ENCODE measurements at regions not wholly inside any gene's neighbourhood (a gene's known extent, or its start where the extent isn't known, plus 50 kb on each side); places are given as distances from the start of the nearest gene placed in this dataset.

DNA sequence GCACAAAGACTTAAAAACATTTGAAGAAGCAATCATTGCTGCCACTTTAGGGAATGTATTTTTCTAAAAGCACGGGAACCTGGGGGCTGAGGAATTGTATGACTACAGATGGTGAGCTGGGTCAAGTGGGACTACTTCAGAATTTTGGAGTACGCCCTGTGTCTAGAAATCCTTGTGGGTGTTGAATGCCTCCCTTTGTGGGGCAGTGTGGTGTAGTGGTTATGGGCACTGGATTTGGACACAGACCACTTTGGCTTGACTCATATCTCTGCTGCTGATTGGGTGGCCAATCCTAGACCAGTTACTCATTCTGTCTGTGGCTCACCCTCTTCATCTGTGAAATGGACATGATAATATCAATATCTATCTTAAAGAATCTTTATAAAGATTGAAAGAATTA, 155.0 kb upstream of the RPS6KA3 start:
- H2AFZ ChIP-seq = no peak overlapping the region
- no peak for DNase-seq
- no TSS peak for BruUV-seq (replicated peaks)
- no peak overlapping the region for H3K4me3 ChIP-seq
- intact Hi-C loops (cut with micrococcal nuclease; ENCODE audit: unreplicated experiment) = no loop called here
- no peaks in the 10 kb centered on the region for H3F3A ChIP-seq (ENCODE audit: insufficient read depth, low read depth)
- ChIA-PET CTCF (no interaction called here), POLR2A (ENCODE audit: unreplicated experiment) (no interaction called here)
- no peaks in the 10 kb centered on the region for H3K79me2 ChIP-seq (ENCODE audit: low read depth)
- no peaks in the 10 kb centered on the region for H3K9me2 ChIP-seq (ENCODE audit: insufficient read depth)
- no peaks in the 10 kb centered on the region for H3K27me3 ChIP-seq (ENCODE audit: insufficient read depth, low read depth)
- H3K4me2 ChIP-seq = no peak overlapping the region
- TF ChIP-seq, protein P1, sequence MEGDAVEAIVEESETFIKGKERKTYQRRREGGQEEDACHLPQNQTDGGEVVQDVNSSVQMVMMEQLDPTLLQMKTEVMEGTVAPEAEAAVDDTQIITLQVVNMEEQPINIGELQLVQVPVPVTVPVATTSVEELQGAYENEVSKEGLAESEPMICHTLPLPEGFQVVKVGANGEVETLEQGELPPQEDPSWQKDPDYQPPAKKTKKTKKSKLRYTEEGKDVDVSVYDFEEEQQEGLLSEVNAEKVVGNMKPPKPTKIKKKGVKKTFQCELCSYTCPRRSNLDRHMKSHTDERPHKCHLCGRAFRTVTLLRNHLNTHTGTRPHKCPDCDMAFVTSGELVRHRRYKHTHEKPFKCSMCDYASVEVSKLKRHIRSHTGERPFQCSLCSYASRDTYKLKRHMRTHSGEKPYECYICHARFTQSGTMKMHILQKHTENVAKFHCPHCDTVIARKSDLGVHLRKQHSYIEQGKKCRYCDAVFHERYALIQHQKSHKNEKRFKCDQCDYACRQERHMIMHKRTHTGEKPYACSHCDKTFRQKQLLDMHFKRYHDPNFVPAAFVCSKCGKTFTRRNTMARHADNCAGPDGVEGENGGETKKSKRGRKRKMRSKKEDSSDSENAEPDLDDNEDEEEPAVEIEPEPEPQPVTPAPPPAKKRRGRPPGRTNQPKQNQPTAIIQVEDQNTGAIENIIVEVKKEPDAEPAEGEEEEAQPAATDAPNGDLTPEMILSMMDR (conservative IDR thresholded peaks at IDR 0.05) = no peak
- no peak for TF ChIP-seq EZH2 (IDR thresholded peaks at IDR 0.05; ENCODE audit: low read depth)
- no peaks in the 10 kb centered on the region for H4K20me1 ChIP-seq (ENCODE audit: insufficient read depth)
- H3K4me1 ChIP-seq (replicated peaks; ENCODE audit: insufficient read depth) = no peaks in the 10 kb centered on the region
- no peaks in the 10 kb centered on the region for H3K36me3 ChIP-seq (ENCODE audit: low read depth)
- no peaks in the 10 kb centered on the region for H3K9me3 ChIP-seq (ENCODE audit: insufficient read depth, low read depth)
- no peak overlapping the region for H3K27ac ChIP-seq

DNA sequence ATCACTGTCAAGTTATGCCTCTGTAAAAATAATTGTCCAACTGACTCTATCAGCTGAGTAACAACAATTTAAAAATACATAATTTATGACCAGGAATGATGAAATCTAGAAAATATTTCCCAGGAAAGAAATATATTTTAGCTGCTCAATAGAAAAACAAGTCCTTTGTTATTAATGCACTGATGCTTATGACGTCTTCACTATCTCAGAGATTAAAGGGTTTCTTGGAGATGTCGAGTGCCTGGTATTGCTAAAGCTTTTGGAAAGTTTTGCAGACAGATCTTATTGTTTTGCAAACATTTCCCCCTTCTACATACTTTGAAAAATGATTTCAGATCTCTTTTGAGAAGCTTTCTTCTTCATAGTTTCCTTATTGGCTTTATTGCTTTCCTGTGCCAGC, 154.6 kb upstream of the RPS6KA3 start:
- no peaks in the 10 kb centered on the region for H3K79me2 ChIP-seq (ENCODE audit: low read depth)
- TF ChIP-seq, protein P1 (conservative IDR thresholded peaks at IDR 0.05) = no peak
- no peak for TF ChIP-seq EZH2 (IDR thresholded peaks at IDR 0.05; ENCODE audit: low read depth)
- ChIA-PET POLR2A (ENCODE audit: unreplicated experiment) (no interaction called here), CTCF (no interaction called here)
- no peak overlapping the region for H3K27ac ChIP-seq
- H3K4me2 ChIP-seq = no peak overlapping the region
- no peaks in the 10 kb centered on the region for H4K20me1 ChIP-seq (ENCODE audit: insufficient read depth)
- H3K9me2 ChIP-seq (ENCODE audit: insufficient read depth) = no peaks in the 10 kb centered on the region
- no peaks in the 10 kb centered on the region for H3K36me3 ChIP-seq (ENCODE audit: low read depth)
- no peaks in the 10 kb centered on the region for H3K9me3 ChIP-seq (ENCODE audit: insufficient read depth, low read depth)
- H3F3A ChIP-seq (ENCODE audit: insufficient read depth, low read depth) = no peaks in the 10 kb centered on the region
- intact Hi-C loops (cut with micrococcal nuclease; ENCODE audit: unreplicated experiment) = no loop called here
- no peaks in the 10 kb centered on the region for H3K4me1 ChIP-seq (replicated peaks; ENCODE audit: insufficient read depth)
- no TSS peak for BruUV-seq (replicated peaks)
- H2AFZ ChIP-seq = no peak overlapping the region
- H3K4me3 ChIP-seq = no peak overlapping the region
- no peak for DNase-seq
- no peaks in the 10 kb centered on the region for H3K27me3 ChIP-seq (ENCODE audit: insufficient read depth, low read depth)

DNA sequence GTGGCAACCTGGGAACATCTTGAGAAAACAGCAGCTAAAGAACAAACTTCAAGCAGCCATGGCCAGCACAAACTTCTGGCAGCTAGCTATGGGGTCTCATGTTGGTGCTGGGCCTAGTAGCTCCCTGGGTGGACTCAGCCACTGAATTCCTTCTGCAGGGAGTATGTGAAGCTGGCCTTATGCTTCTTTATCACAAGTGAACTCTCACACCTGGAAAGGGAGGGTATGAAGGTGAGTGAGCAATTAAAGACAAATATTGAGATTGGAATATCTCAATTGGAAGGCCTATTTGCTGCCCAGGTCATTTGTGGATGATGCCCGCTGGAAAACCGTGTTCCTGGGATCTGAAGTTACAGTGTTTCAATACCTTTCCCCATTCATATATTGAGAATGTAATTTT, 153.3 kb upstream of the RPS6KA3 start:
- H4K20me1 ChIP-seq (ENCODE audit: insufficient read depth) = no peaks in the 10 kb centered on the region
- no peaks in the 10 kb centered on the region for H3K4me1 ChIP-seq (replicated peaks; ENCODE audit: insufficient read depth)
- no peaks in the 10 kb centered on the region for H3F3A ChIP-seq (ENCODE audit: insufficient read depth, low read depth)
- H3K79me2 ChIP-seq (ENCODE audit: low read depth) = no peaks in the 10 kb centered on the region
- no peaks in the 10 kb centered on the region for H3K9me2 ChIP-seq (ENCODE audit: insufficient read depth)
- no peak overlapping the region for H3K27ac ChIP-seq
- no peak for DNase-seq
- no peaks in the 10 kb centered on the region for H3K36me3 ChIP-seq (ENCODE audit: low read depth)
- intact Hi-C loops (cut with micrococcal nuclease; ENCODE audit: unreplicated experiment) = no loop called here
- no peaks in the 10 kb centered on the region for H3K27me3 ChIP-seq (ENCODE audit: insufficient read depth, low read depth)
- no peak for TF ChIP-seq EZH2 (IDR thresholded peaks at IDR 0.05; ENCODE audit: low read depth)
- TF ChIP-seq, protein P1 (conservative IDR thresholded peaks at IDR 0.05) = no peak
- no peak overlapping the region for H3K4me2 ChIP-seq
- H2AFZ ChIP-seq = no peak overlapping the region
- ChIA-PET CTCF (no interaction called here), POLR2A (ENCODE audit: unreplicated experiment) (no interaction called here)
- H3K4me3 ChIP-seq = no peak overlapping the region
- no peaks in the 10 kb centered on the region for H3K9me3 ChIP-seq (ENCODE audit: insufficient read depth, low read depth)
- BruUV-seq (replicated peaks) = no TSS peak

Measured in PC-9 (cell line).